ENCODE measurements at regions not wholly inside any gene's neighbourhood (a gene's known extent, or its start where the extent isn't known, plus 50 kb on each side); places are given as distances from the start of the nearest gene placed in this dataset.

- TF ChIP-seq RXRA (IDR thresholded peaks at IDR 0.05) (no peak), MAX (IDR thresholded peaks at IDR 0.05) (no peak), JUND (IDR thresholded peaks at IDR 0.05) (no peak), GABPA (IDR thresholded peaks at IDR 0.05 in 1 of 2, conservative IDR thresholded peaks at IDR 0.05 in 1 of 2) (no peak), FOXA2 (IDR thresholded peaks at IDR 0.05) (no peak)
These were observed 150.5 kb downstream of the CRPPA start (continued) for GRCh38 chr7:16270844-16271243.

- Histone ChIP-seq H3K9ac (ENCODE audit: low read depth in 1 of 2, low read length in 2 of 2) (no peak overlapping the region), H3K9me3 (ENCODE audit: control insufficient read depth in 4 of 4, low read length in 3 of 4) (no peaks in the 10 kb centered on the region), H3K27ac (ENCODE audit: low read depth in 1 of 2, low read length in 2 of 2) (no peak overlapping the region), H3K27me3 (ENCODE audit: control insufficient read depth in 4 of 4, insufficient read depth in 4 of 4, low read length in 3 of 4) (no peaks in the 10 kb centered on the region), H3K4me3 (ENCODE audit: low read depth in 1 of 3, low read length in 3 of 3) (no peak overlapping the region), H3K4me1 (ENCODE audit: control insufficient read depth in 4 of 4, insufficient read depth in 4 of 4, low read length in 3 of 4) (peaks cover 6 to 13% (median 12%) of the 10 kb centered on the region in 4 donors), H3K36me3 (ENCODE audit: control insufficient read depth in 4 of 4, insufficient read depth in 3 of 4, low read depth in 1 of 4, low read length in 3 of 4) (no peaks in the 10 kb centered on the region)
- 77% methylated on average over 12 of the region's 12 CpGs for WGBS
- DNase-seq (ENCODE audit: low spot score) = no peak
- TF ChIP-seq ATF3 (IDR thresholded peaks at IDR 0.05) = no peak
- TF ChIP-seq FOXA2 (IDR thresholded peaks at IDR 0.05) = no peak
- no peak for TF ChIP-seq HNF4A (conservative IDR thresholded peaks at IDR 0.05)
- no peak for TF ChIP-seq FOXA1 (IDR thresholded peaks at IDR 0.05)
- TF ChIP-seq TAF1 (conservative IDR thresholded peaks at IDR 0.05) = no peak
- TF ChIP-seq GABPA (IDR thresholded peaks at IDR 0.05 in 1 of 2, conservative IDR thresholded peaks at IDR 0.05 in 1 of 2) = no peak
- TF ChIP-seq ZBTB33 (IDR thresholded peaks at IDR 0.05) = no peak
- TF ChIP-seq JUND (IDR thresholded peaks at IDR 0.05) = no peak
- no peak for TF ChIP-seq RXRA (IDR thresholded peaks at IDR 0.05)
- TF ChIP-seq EGR1 (IDR thresholded peaks at IDR 0.05; ENCODE audit: low read depth in 2 of 2) = no peak
- no peak for TF ChIP-seq RAD21 (IDR thresholded peaks at IDR 0.05)
- no peak for TF ChIP-seq REST (IDR thresholded peaks at IDR 0.05)
- no peak for TF ChIP-seq HNF4G (IDR thresholded peaks at IDR 0.05)
- no peak for TF ChIP-seq SP1 (IDR thresholded peaks at IDR 0.05)
- TF ChIP-seq YY1 (IDR thresholded peaks at IDR 0.05) = no peak
- TF ChIP-seq MAX (IDR thresholded peaks at IDR 0.05) = no peak
- no peak for TF ChIP-seq NR2F2 (IDR thresholded peaks at IDR 0.05)
- TF ChIP-seq CTCF (IDR thresholded peaks at IDR 0.05; ENCODE audit: low read depth, low read length, missing input control) = no peak
These were observed 152.2 kb downstream of the CRPPA start for GRCh38 chr7:16268821-16269768.

All from liver (tissue), 8 donors.